ENCODE measurements at regions not wholly inside any gene's neighbourhood (a gene's known extent, or its start where the extent isn't known, plus 50 kb on each side); places are given as distances from the start of the nearest gene placed in this dataset.

- Histone ChIP-seq H2BK12ac (ENCODE audit: low read depth, low read length) (peak overlapping the region; percentile 52; the same call in 1 of the 2 replicates), H2BK20ac (ENCODE audit: low read length) (peak overlapping the region; percentile 38; the same call in 1 of the 2 replicates), H3K27ac (ENCODE audit: low read depth, low read length) (no peak overlapping the region), H3K36me3 (ENCODE audit: control insufficient read depth in 2 of 4, insufficient read depth in 4 of 4, low read length in 3 of 4) (no peaks in the 10 kb centered on the region), H4K20me1 (replicated peaks in 1 of 2; ENCODE audit: control insufficient read depth in 1 of 2, insufficient read depth in 2 of 2, low read length in 2 of 2) (no peaks in the 10 kb centered on the region), H3K4me3 (ENCODE audit: extremely low read depth in 1 of 4, insufficient read depth in 2 of 4, low read depth in 3 of 4, low read length in 4 of 4) (no peak overlapping the region), H2AK5ac (ENCODE audit: low read depth, low read length) (no peak overlapping the region), H3K4me2 (ENCODE audit: insufficient read depth in 1 of 2, low read depth in 2 of 2, low read length in 2 of 2) (no peak overlapping the region), H2BK15ac (ENCODE audit: low read length) (no peak overlapping the region), H2BK5ac (ENCODE audit: low read depth, low read length) (no peak overlapping the region), H3K27me3 (replicated peaks in 1 of 4; ENCODE audit: control insufficient read depth in 3 of 4, extremely low read depth in 1 of 4, insufficient read depth in 3 of 4, low read length in 3 of 4) (no peaks in the 10 kb centered on the region), H3K18ac (ENCODE audit: extremely low read depth, low read length) (no peak overlapping the region), H3K23me2 (ENCODE audit: low read depth, low read length) (no peaks in the 10 kb centered on the region), H3K4me1 (replicated peaks in 1 of 4; ENCODE audit: control insufficient read depth in 3 of 4, insufficient read depth in 4 of 4, low read length in 3 of 4) (peaks cover 0 to 9% (median 7%) of the 10 kb centered on the region in 4 experiments; a peak in 3 of 7 replicates), H3K14ac (ENCODE audit: insufficient read length) (no peak overlapping the region), H3K4ac (replicated peaks; ENCODE audit: insufficient read length, low read depth, low read length) (no peak overlapping the region), H3K9me3 (ENCODE audit: insufficient read depth in 2 of 2, low read depth in 1 of 2, low read length in 1 of 2) (no peaks in the 10 kb centered on the region), H3K23ac (ENCODE audit: insufficient read length) (no peak overlapping the region), H3K56ac (replicated peaks; ENCODE audit: insufficient read length, low read depth, low read length) (no peak overlapping the region), H2AFZ (ENCODE audit: low read length) (no peak overlapping the region), H4K8ac (ENCODE audit: extremely low read depth, insufficient read depth, low read length) (no peak overlapping the region), H3K9ac (replicated peaks in 1 of 4; ENCODE audit: extremely low read depth in 1 of 4, low read depth in 3 of 4, low read length in 3 of 4) (no peak overlapping the region), H3K79me1 (ENCODE audit: low read depth, low read length) (no peaks in the 10 kb centered on the region), H3K79me2 (ENCODE audit: control insufficient read depth in 1 of 2, insufficient read depth in 2 of 2, low read length in 2 of 2) (no peaks in the 10 kb centered on the region), H4K5ac (ENCODE audit: insufficient read length, low read depth, low read length) (no peak overlapping the region), H4K91ac (replicated peaks; ENCODE audit: insufficient read length, low read length) (no peak overlapping the region), H2BK120ac (replicated peaks; ENCODE audit: low read depth, low read length) (no peak overlapping the region)
- no peak for FAIRE-seq
- ChIA-PET POLR2A (ENCODE audit: partially characterized antibody) (interaction anchor here (0.7 kb wide), 1 partner anchor 20 kb away, joined by 3 read pairs; no protein-coding TSS in a partner anchor), CTCF (ENCODE audit: partially characterized antibody) (interaction anchor here (0.6 to 2.1 kb wide), 6 partner anchors 13 to 655 kb away, joined by 3 to 8 read pairs (median 4); no protein-coding TSS in a partner anchor)
- 92% methylated on average over 3 of the region's 3 CpGs; no CpG with 5 or more reads in 1 of the 2 experiments for WGBS, 2 experiments (ENCODE audit: extremely low coverage in 1 of 2, insufficient coverage in 1 of 2, insufficient read length in 1 of 2, insufficient replicate concordance in 2 of 2, low coverage in 1 of 2, low lambda C conversion rate in 2 of 2, missing lambda C conversion rate in 1 of 2)
- DNase-seq (ENCODE audit: low read depth in 1 of 2, low spot score in 2 of 2) = no peak
- TF ChIP-seq GTF2F1 (IDR thresholded peaks at IDR 0.05; ENCODE audit: borderline replicate concordance, low read depth, low read length) (no peak), TBP (IDR thresholded peaks at IDR 0.05; ENCODE audit: low read depth, low read length) (no peak), JUND (IDR thresholded peaks at IDR 0.05; ENCODE audit: low read length) (no peak), RFX5 (IDR thresholded peaks at IDR 0.05; ENCODE audit: borderline replicate concordance, low read depth, low read length) (no peak), PHF8 (conservative IDR thresholded peaks at IDR 0.05; ENCODE audit: low read depth, low read length) (no peak), CHD2 (IDR thresholded peaks at IDR 0.05; ENCODE audit: low read length) (no peak), USF2 (IDR thresholded peaks at IDR 0.05; ENCODE audit: low read length) (no peak), CTBP2 (IDR thresholded peaks at IDR 0.05; ENCODE audit: borderline replicate concordance, insufficient read depth, insufficient read length, low read length) (no peak), CBX8 (IDR thresholded peaks at IDR 0.05; ENCODE audit: borderline replicate concordance, low read depth, low read length) (no peak), SP1 (IDR thresholded peaks at IDR 0.05; ENCODE audit: low read depth, low read length) (no peak), SUZ12 (IDR thresholded peaks at IDR 0.05; ENCODE audit: low read length) (no peak), HDAC2 (IDR thresholded peaks at IDR 0.05; ENCODE audit: borderline replicate concordance in 1 of 2, low read depth in 2 of 2, low read length in 2 of 2) (no peak), MAX (IDR thresholded peaks at IDR 0.05) (no peak)
Observed at GRCh38 chr3:76664816-76665215, 375.1 kb upstream of the ROBO2 start.

All from H1 (cell line).